Mesenchymal stem cell (in vitro differentiated cells and primary cell): ENCODE measurements at regions not wholly inside any gene's neighbourhood (a gene's known extent, or its start where the extent isn't known, plus 50 kb on each side); places are given as distances from the start of the nearest gene placed in this dataset.
A peak's percentile ranks its signal among the peaks of the same experiment; 100 is the strongest.

ENCODE experiments used
- DNase-seq: peaks from one replicate; pipeline ENCODE4 v3.0.0-alpha.2; 2013
- H2AFZ ChIP-seq: one replicate; pipeline ENCODE4 v1.6.1; 2013; ENCODE audit warnings: low read depth, mild to moderate bottlenecking, control low read depth, inconsistent platforms, low read length, moderate library complexity
- H2AK5ac ChIP-seq: 2 replicates; pipeline ENCODE4 v1.6.1; 2013; ENCODE audit warnings: low read length, moderate library complexity, mild to moderate bottlenecking, inconsistent platforms; ENCODE audit not compliant: severe bottlenecking
- H2BK120ac ChIP-seq: one replicate; pipeline ENCODE4 v1.6.1; 2013; ENCODE audit warnings: low read depth, mild to moderate bottlenecking, inconsistent platforms, low read length, moderate library complexity
- H2BK12ac ChIP-seq, 2 experiments: one replicate each; pipeline ENCODE4 v1.6.1; 2013; ENCODE audit warnings: inconsistent platforms in 2 of 2, low read length in 2 of 2, mild to moderate bottlenecking in 2 of 2, moderate library complexity in 2 of 2, control low read depth in 1 of 2
- H2BK15ac ChIP-seq: one replicate; pipeline ENCODE4 v1.6.1; 2013; ENCODE audit warnings: mild to moderate bottlenecking, low read depth, inconsistent platforms; ENCODE audit not compliant: poor library complexity, severe bottlenecking
- H2BK5ac ChIP-seq: 2 replicates; pipeline ENCODE4 v1.6.1; 2013; ENCODE audit warnings: low read depth, mild to moderate bottlenecking, low read length, control low read depth, inconsistent platforms; ENCODE audit not compliant: poor library complexity, severe bottlenecking
- H3K14ac ChIP-seq, 2 experiments: one replicate each; pipeline ENCODE4 v1.6.1; 2013; ENCODE audit warnings: inconsistent platforms in 2 of 2, low read length in 2 of 2, control low read depth in 1 of 2, mild to moderate bottlenecking in 1 of 2, moderate library complexity in 1 of 2
- H3K18ac ChIP-seq, 2 experiments: one replicate each; pipeline ENCODE4 v1.6.1; 2013; ENCODE audit warnings: inconsistent platforms in 2 of 2, low read length in 2 of 2, control low read depth in 1 of 2, low read depth in 1 of 2, mild to moderate bottlenecking in 1 of 2
- H3K23ac ChIP-seq, 2 experiments: one replicate each; pipeline ENCODE4 v1.6.1; 2013; ENCODE audit warnings: inconsistent platforms in 2 of 2, low read length in 2 of 2, mild to moderate bottlenecking in 2 of 2, moderate library complexity in 2 of 2, control low read depth in 1 of 2
- H3K27ac ChIP-seq: 2 replicates; pipeline ENCODE4 v1.5.1; 2013; ENCODE audit warnings: mild to moderate bottlenecking, moderate library complexity, low read length, control low read depth, inconsistent platforms; ENCODE audit not compliant: poor library complexity, severe bottlenecking
- H3K27me3 ChIP-seq, 2 experiments: 2 replicates each; pipeline versions ENCODE4 v1.6.1 to v1.7.0; 2013; ENCODE audit warnings: low read length in 2 of 2, mild to moderate bottlenecking in 2 of 2, moderate library complexity in 2 of 2, control low read depth in 1 of 2, inconsistent platforms in 1 of 2; ENCODE audit not compliant: control insufficient read depth in 1 of 2, insufficient read depth in 1 of 2
- H3K36me3 ChIP-seq, 2 experiments: 2 replicates each; pipeline versions ENCODE4 v1.6.1 to v1.7.0; 2013; ENCODE audit warnings: low read length in 2 of 2, control low read depth in 1 of 2, inconsistent platforms in 1 of 2, low read depth in 1 of 2, mild to moderate bottlenecking in 1 of 2; ENCODE audit not compliant: insufficient read depth in 2 of 2, control insufficient read depth in 1 of 2
- H3K4ac ChIP-seq, 2 experiments: one replicate each; pipeline ENCODE4 v1.6.1; 2013; ENCODE audit warnings: inconsistent platforms in 2 of 2, low read length in 2 of 2, mild to moderate bottlenecking in 2 of 2, moderate library complexity in 2 of 2, control low read depth in 1 of 2, low read depth in 1 of 2
- H3K4me1 ChIP-seq: 2 replicates; pipeline ENCODE4 v1.6.1; 2013; ENCODE audit warnings: low read depth, low read length, control low read depth; ENCODE audit not compliant: control insufficient read depth, insufficient read depth
- H3K4me2 ChIP-seq: 2 replicates; pipeline ENCODE4 v1.6.1; 2013; ENCODE audit warnings: low read length, mild to moderate bottlenecking, inconsistent platforms; ENCODE audit not compliant: poor library complexity, severe bottlenecking
- H3K4me3 ChIP-seq, 2 experiments: 2 replicates each; pipeline versions ENCODE4 v1.5.1 to v1.7.0; 2013; ENCODE audit warnings: low read length in 2 of 2, mild to moderate bottlenecking in 2 of 2, control low read depth in 1 of 2, low read depth in 1 of 2; ENCODE audit not compliant: insufficient read depth in 1 of 2
- H3K79me1 ChIP-seq: replicated peaks from 2 replicates; pipeline ENCODE4 v1.6.1; 2013; ENCODE audit warnings: mild to moderate bottlenecking, control low read depth, low read length, inconsistent platforms; ENCODE audit not compliant: poor library complexity, severe bottlenecking
- H3K9ac ChIP-seq: 2 replicates; pipeline ENCODE4 v1.7.0; 2013; ENCODE audit warnings: mild to moderate bottlenecking, low read length, moderate library complexity
- H3K9me3 ChIP-seq: 2 replicates; pipeline ENCODE4 v1.7.0; 2013; ENCODE audit warnings: mild to moderate bottlenecking, low read length; ENCODE audit not compliant: control insufficient read depth
- H4K8ac ChIP-seq: one replicate; pipeline ENCODE4 v1.6.1; 2013; ENCODE audit warnings: inconsistent platforms, mild to moderate bottlenecking, low read length, moderate library complexity
- H4K91ac ChIP-seq: one replicate; pipeline ENCODE4 v1.6.1; 2013; ENCODE audit warnings: mild to moderate bottlenecking, low read length, inconsistent platforms
- WGBS: methylation state at CpG from one replicate; pipeline ENCODE4 v1.1.7; 2013; ENCODE audit warnings: mixed read lengths; 5-methylcytosine and 5-hydroxymethylcytosine counted together

DNA sequence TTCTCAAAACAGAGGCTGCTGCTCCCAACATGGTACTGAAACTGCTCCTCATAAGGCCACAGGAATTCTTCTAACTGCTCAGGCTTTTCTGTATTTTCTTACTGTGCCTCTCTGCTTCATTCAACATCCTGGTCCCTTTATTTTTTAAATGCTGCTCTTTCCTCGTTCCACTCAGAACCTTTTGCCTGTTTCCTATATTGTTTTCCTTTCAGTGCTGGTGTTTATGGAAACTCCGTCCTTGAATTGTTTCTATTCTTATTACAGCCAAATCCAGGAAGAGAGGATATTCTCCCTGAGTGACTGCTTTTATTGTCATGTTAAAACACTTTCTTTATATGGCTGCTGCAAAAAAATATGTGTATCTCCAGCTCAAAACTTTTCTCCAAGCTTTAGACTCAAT lies 173.0 kb upstream of the E2F7 start:
- no peak overlapping the region for H3K23ac ChIP-seq
- no peak overlapping the region for H3K18ac ChIP-seq
- no peak overlapping the region for H2BK5ac ChIP-seq
- H2AK5ac ChIP-seq, result no peak overlapping the region
- no peak overlapping the region for H2BK120ac ChIP-seq
- DNase-seq, result no peak
- H3K36me3 ChIP-seq, result no peaks in the 10 kb centered on the region
- no peak overlapping the region for H3K4ac ChIP-seq
- H3K4me2 ChIP-seq, result no peak overlapping the region
- H4K91ac ChIP-seq, result no peak overlapping the region
- H3K27me3 ChIP-seq, result peaks cover 0 to 3% of the 10 kb centered on the region in 2 experiments
- no peak overlapping the region for H2BK12ac ChIP-seq
- 20% methylated on average over 1 of the region's 2 CpGs for WGBS
- no peak overlapping the region for H2AFZ ChIP-seq
- H3K4me3 ChIP-seq, result no peak overlapping the region
- H3K14ac ChIP-seq, result no peak overlapping the region
- H4K8ac ChIP-seq, result no peak overlapping the region
- no peaks in the 10 kb centered on the region for H3K4me1 ChIP-seq
- no peaks in the 10 kb centered on the region for H3K79me1 ChIP-seq
- no peaks in the 10 kb centered on the region for H3K9me3 ChIP-seq
- no peak overlapping the region for H2BK15ac ChIP-seq
- H3K27ac ChIP-seq, result no peak overlapping the region
- H3K9ac ChIP-seq, result no peak overlapping the region

DNA sequence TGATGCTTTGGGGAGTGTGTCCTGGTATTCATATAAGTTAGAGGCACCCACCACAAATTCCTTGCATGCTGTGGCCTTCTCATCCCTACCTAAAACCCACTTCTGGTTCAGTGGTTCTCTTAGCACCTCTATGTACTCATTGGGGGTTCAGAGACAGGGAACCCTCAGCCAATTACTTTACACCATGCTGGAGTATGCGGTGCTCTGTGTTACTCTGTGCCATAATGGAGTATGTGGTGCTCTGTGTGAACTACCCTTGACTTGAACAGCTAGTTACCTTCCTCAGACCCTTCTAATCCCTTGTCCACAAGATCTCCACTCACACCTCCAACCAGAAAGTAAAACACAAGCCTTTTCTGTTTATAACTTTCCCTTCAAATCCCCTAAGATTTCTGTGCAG lies 172.5 kb upstream of the E2F7 start:
- H3K23ac ChIP-seq, result no peak overlapping the region
- no peak overlapping the region for H2BK15ac ChIP-seq
- H2AFZ ChIP-seq, result no peak overlapping the region
- no peak for DNase-seq
- H3K36me3 ChIP-seq, result no peaks in the 10 kb centered on the region
- no peaks in the 10 kb centered on the region for H3K79me1 ChIP-seq
- H3K4me3 ChIP-seq, result no peak overlapping the region
- no peak overlapping the region for H2BK5ac ChIP-seq
- no peak overlapping the region for H3K4me2 ChIP-seq
- 83% methylated on average over 1 of the region's 1 CpG for WGBS
- H4K8ac ChIP-seq, result no peak overlapping the region
- no peaks in the 10 kb centered on the region for H3K9me3 ChIP-seq
- no peak overlapping the region for H3K14ac ChIP-seq
- no peak overlapping the region for H3K4ac ChIP-seq
- no peak overlapping the region for H4K91ac ChIP-seq
- H3K18ac ChIP-seq, result no peak overlapping the region
- no peak overlapping the region for H3K27ac ChIP-seq
- H2BK12ac ChIP-seq, result no peak overlapping the region
- no peak overlapping the region for H3K9ac ChIP-seq
- H3K27me3 ChIP-seq, result peaks cover 0 to 3% of the 10 kb centered on the region in 2 experiments
- H2AK5ac ChIP-seq, result no peak overlapping the region
- H3K4me1 ChIP-seq, result no peaks in the 10 kb centered on the region
- H2BK120ac ChIP-seq, result no peak overlapping the region

DNA sequence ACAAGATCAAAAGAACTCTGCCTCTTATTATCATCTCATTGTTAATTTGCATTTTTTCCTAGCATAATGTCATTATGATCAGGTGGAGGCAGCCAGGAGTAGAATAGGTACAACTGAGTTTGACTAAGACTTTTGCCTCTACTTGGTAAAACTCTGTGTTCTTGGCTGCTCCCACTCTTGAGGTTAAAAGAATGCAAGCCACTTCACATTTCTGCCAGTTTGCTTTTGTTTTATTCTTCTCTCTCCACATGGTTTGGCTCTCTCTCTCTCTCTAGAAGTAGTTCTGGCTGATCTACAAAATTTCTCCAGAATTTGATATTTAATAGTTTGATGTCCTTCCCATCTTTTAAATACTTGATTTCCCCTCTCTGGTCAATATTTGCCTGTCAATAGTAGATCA lies 170.7 kb upstream of the E2F7 start:
- no peak overlapping the region for H3K9ac ChIP-seq
- no peak overlapping the region for H3K4me2 ChIP-seq
- no peak for DNase-seq
- H3K27me3 ChIP-seq, result peaks cover 0 to 3% of the 10 kb centered on the region in 2 experiments
- no peak overlapping the region for H4K91ac ChIP-seq
- H2AFZ ChIP-seq, result no peak overlapping the region
- no peak overlapping the region for H3K4me3 ChIP-seq
- no peak overlapping the region for H2BK12ac ChIP-seq
- no peaks in the 10 kb centered on the region for H3K79me1 ChIP-seq
- no peaks in the 10 kb centered on the region for H3K4me1 ChIP-seq
- no peak overlapping the region for H3K14ac ChIP-seq
- no peak overlapping the region for H3K18ac ChIP-seq
- H4K8ac ChIP-seq, result no peak overlapping the region
- H3K4ac ChIP-seq, result no peak overlapping the region
- H3K27ac ChIP-seq, result no peak overlapping the region
- H2AK5ac ChIP-seq, result no peak overlapping the region
- no peak overlapping the region for H2BK15ac ChIP-seq
- H3K9me3 ChIP-seq, result no peaks in the 10 kb centered on the region
- H2BK120ac ChIP-seq, result no peak overlapping the region
- no peak overlapping the region for H2BK5ac ChIP-seq
- no peak overlapping the region for H3K23ac ChIP-seq
- H3K36me3 ChIP-seq, result no peaks in the 10 kb centered on the region

DNA sequence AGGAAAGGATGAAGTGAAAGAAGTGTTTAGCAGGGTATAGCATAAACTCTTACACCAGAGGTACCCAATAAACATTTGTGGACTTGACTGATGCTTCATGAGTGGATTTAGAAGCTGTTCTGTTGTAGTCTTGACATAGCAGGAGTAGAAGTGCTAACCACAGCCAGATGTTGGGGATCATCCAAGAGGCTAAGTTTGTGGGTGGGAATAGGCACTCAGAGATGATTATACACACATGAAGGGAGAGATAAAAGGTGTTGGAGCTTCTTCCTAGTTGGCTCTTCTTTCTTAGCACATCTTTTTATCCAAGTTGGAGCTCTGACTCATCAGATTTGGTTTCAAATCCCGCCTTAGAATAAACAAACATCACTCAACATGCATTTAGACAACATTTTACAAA lies 166.7 kb upstream of the E2F7 start:
- Histone ChIP-seq H3K14ac (no peak overlapping the region), H3K9ac (peak overlapping the region; percentile 87), H3K4ac (no peak overlapping the region), H2BK15ac (no peak overlapping the region), H4K8ac (no peak overlapping the region), H3K4me3 (peak overlapping the region in 1 of 2 experiments; percentile 64), H3K27ac (no peak overlapping the region), H2AFZ (no peak overlapping the region), H2BK120ac (no peak overlapping the region), H2AK5ac (no peak overlapping the region), H3K4me1 (no peaks in the 10 kb centered on the region), H3K23ac (no peak overlapping the region), H3K4me2 (no peak overlapping the region), H2BK5ac (no peak overlapping the region), H3K36me3 (no peaks in the 10 kb centered on the region), H4K91ac (no peak overlapping the region), H2BK12ac (no peak overlapping the region), H3K79me1 (no peaks in the 10 kb centered on the region), H3K9me3 (no peaks in the 10 kb centered on the region), H3K18ac (no peak overlapping the region), H3K27me3 (no peaks in the 10 kb centered on the region)
- 18% methylated on average over 1 of the region's 1 CpG for WGBS
- DNase-seq, result peak; percentile 8
